Right ventricle myocardium superior (tissue), 1 donor: ENCODE measurements at regions not wholly inside any gene's neighbourhood (a gene's known extent, or its start where the extent isn't known, plus 50 kb on each side); places are given as distances from the start of the nearest gene placed in this dataset.
A peak's percentile ranks its signal among the peaks of the same experiment; 100 is the strongest.
"Not testable (repeated sequence)": the region's sequence is repeated elsewhere in the genome, so short reads cannot be mapped to it uniquely, and the experiment has no call there.

Source experiments
- ATAC-seq: fragments of 200-7000 bp; cut with Tn5 transposase; one replicate; pipeline ENCODE4 v1.9.1; 2020; ENCODE audit warnings: mild to moderate bottlenecking; ENCODE audit not compliant: poor library complexity
- DNase-seq: peaks from one replicate; pipeline ENCODE4 v3.0.0-alpha.2; 2020
- intact Hi-C: fragments of 100-400 bp; cut with DNase I; formaldehyde crosslinking; loops from one replicate; pipeline ENCODE4 v1.11.2; 2022
- donor health status: DM: no; HTN: yes; CAD: no; lungs with severe emphysema.

GRCh38 chr2:150676747-150677383 is 189.4 kb upstream of the RND3 start:
- no peak for ATAC-seq
- intact Hi-C loops = no loop called here
- no peak for DNase-seq

GRCh38 chr2:150675807-150676206 is 188.3 kb upstream of the RND3 start:
- DNase-seq (no peak), ATAC-seq (no peak)
- intact Hi-C loops = no loop called here

GRCh38 chr2:150674283-150674682 is 186.8 kb upstream of the RND3 start:
- intact Hi-C loops = no loop called here
- ATAC-seq = no peak

GRCh38 chr2:150672311-150672710 is 184.8 kb upstream of the RND3 start:
- DNase-seq = no peak
- intact Hi-C loops = no loop called here
- no peak for ATAC-seq

More at GRCh38 chr2:150674283-150674682, 186.8 kb upstream of the RND3 start:
- DNase-seq = no peak

- no peak for ATAC-seq
- intact Hi-C loops = no loop called here
- DNase-seq = no peak
Observed at GRCh38 chr2:150669492-150669891, 182.0 kb upstream of the RND3 start.

- intact Hi-C loops, DNase-seq, ATAC-seq: not testable (repeated sequence)
Observed at GRCh38 chr2:150667039-150667438, 179.6 kb upstream of the RND3 start.

GRCh38 chr2:150663143-150663542 is 175.7 kb upstream of the RND3 start:
- no peak for DNase-seq
- no peak for ATAC-seq
- intact Hi-C loops = no loop called here

GRCh38 chr2:150656002-150656401 is 168.5 kb upstream of the RND3 start:
- DNase-seq = no peak
- no peak for ATAC-seq
- intact Hi-C loops = no loop called here

- intact Hi-C loops = no loop called here
- no peak for DNase-seq
- ATAC-seq = no peak
Observed at GRCh38 chr2:150653351-150653750, 165.9 kb upstream of the RND3 start.

GRCh38 chr2:150647943-150648342 is 160.5 kb upstream of the RND3 start:
- no peak for ATAC-seq
- intact Hi-C loops = no loop called here

GRCh38 chr2:150646746-150647145 is 159.3 kb upstream of the RND3 start:
- ATAC-seq (no peak), DNase-seq (no peak)
- intact Hi-C loops = no loop called here

More at GRCh38 chr2:150647943-150648342, 160.5 kb upstream of the RND3 start:
- DNase-seq = no peak

- intact Hi-C loops = no loop called here
- DNase-seq = peak; percentile 44
- ATAC-seq = peak; percentile 52
Observed at GRCh38 chr2:150644298-150645067, 157.0 kb upstream of the RND3 start.

- intact Hi-C loops = no loop called here
- DNase-seq = no peak
- no peak for ATAC-seq
Observed at GRCh38 chr2:150643114-150643725, 155.8 kb upstream of the RND3 start.

- ATAC-seq (peak; percentile 63), DNase-seq (no peak)
- intact Hi-C loops = no loop called here
Observed at GRCh38 chr2:150640039-150640438, 152.6 kb upstream of the RND3 start.

GRCh38 chr2:150639383-150639782 is 151.9 kb upstream of the RND3 start:
- DNase-seq (no peak), ATAC-seq (no peak)
- intact Hi-C loops = no loop called here

GRCh38 chr2:150631236-150631821 is 143.9 kb upstream of the RND3 start:
- no peak for ATAC-seq
- intact Hi-C loops = no loop called here
- DNase-seq = no peak

GRCh38 chr2:150630587-150631235 is 143.2 kb upstream of the RND3 start:
- ATAC-seq (no peak), DNase-seq (no peak)
- intact Hi-C loops = no loop called here

- no peak for ATAC-seq
- intact Hi-C loops = no loop called here
- DNase-seq = no peak
Observed at GRCh38 chr2:150627526-150627925, 140.1 kb upstream of the RND3 start.

- intact Hi-C loops = no loop called here
- ATAC-seq = no peak
- no peak for DNase-seq
Observed at GRCh38 chr2:150626934-150627411, 139.5 kb upstream of the RND3 start.
